ENCODE measurements at regions not wholly inside any gene's neighbourhood (a gene's known extent, or its start where the extent isn't known, plus 50 kb on each side); places are given as distances from the start of the nearest gene placed in this dataset.

- Histone ChIP-seq H4K20me1 (ENCODE audit: insufficient read depth, low read length) (no peaks in the 10 kb centered on the region), H3K27me3 (ENCODE audit: insufficient read depth, low read length) (no peaks in the 10 kb centered on the region), H3K4me2 (ENCODE audit: insufficient read depth, low read length) (no peak overlapping the region), H3K4me3 (ENCODE audit: insufficient read depth, low read length) (no peak overlapping the region), H3K4me1 (ENCODE audit: insufficient read depth, low read length) (peaks cover 7% of the 10 kb centered on the region), H3K9me3 (ENCODE audit: low read depth, low read length) (no peaks in the 10 kb centered on the region), H2AFZ (ENCODE audit: low read length) (peak overlapping the region; percentile 28), H3K36me3 (ENCODE audit: insufficient read depth, low read length) (no peaks in the 10 kb centered on the region), H3K27ac (ENCODE audit: low read depth, low read length) (no peak overlapping the region), H3K79me2 (ENCODE audit: insufficient read depth, low read length) (no peaks in the 10 kb centered on the region)
- TF ChIP-seq CTCF (IDR thresholded peaks at IDR 0.05; ENCODE audit: extremely low read depth, low read depth, low read length) = no peak
- DNase-seq (ENCODE audit: insufficient read length, low spot score, missing footprints) = no peak
These were observed 213.5 kb downstream of the VEGFC start for GRCh38 chr4:176579226-176579625.

- no peaks in the 10 kb centered on the region for H3K79me2 ChIP-seq (ENCODE audit: insufficient read depth, low read length)
- TF ChIP-seq CTCF (IDR thresholded peaks at IDR 0.05; ENCODE audit: extremely low read depth, low read depth, low read length) = no peak
These were observed 209.4 kb downstream of the VEGFC start for GRCh38 chr4:176583278-176583677.

GRCh38 chr4:176584031-176584606 lies 208.6 kb downstream of the VEGFC start:
- H3K4me3 ChIP-seq (ENCODE audit: insufficient read depth, low read length) = no peak overlapping the region
- peaks cover 20% of the 10 kb centered on the region for H3K4me1 ChIP-seq (ENCODE audit: insufficient read depth, low read length)
- TF ChIP-seq CTCF (IDR thresholded peaks at IDR 0.05; ENCODE audit: extremely low read depth, low read depth, low read length) = no peak
- H3K79me2 ChIP-seq (ENCODE audit: insufficient read depth, low read length) = no peaks in the 10 kb centered on the region
- H2AFZ ChIP-seq (ENCODE audit: low read length) = peak overlapping the region; percentile 78
- no peaks in the 10 kb centered on the region for H3K9me3 ChIP-seq (ENCODE audit: low read depth, low read length)
- H3K27me3 ChIP-seq (ENCODE audit: insufficient read depth, low read length) = no peaks in the 10 kb centered on the region
- no peak for DNase-seq (ENCODE audit: insufficient read length, low spot score, missing footprints)
- peak overlapping the region; percentile 37 for H3K27ac ChIP-seq (ENCODE audit: low read depth, low read length)
- H4K20me1 ChIP-seq (ENCODE audit: insufficient read depth, low read length) = no peaks in the 10 kb centered on the region
- peak overlapping the region; percentile 28 for H3K4me2 ChIP-seq (ENCODE audit: insufficient read depth, low read length)
- H3K36me3 ChIP-seq (ENCODE audit: insufficient read depth, low read length) = no peaks in the 10 kb centered on the region

More at GRCh38 chr4:176583278-176583677, 209.4 kb downstream of the VEGFC start:
- no peaks in the 10 kb centered on the region for H3K9me3 ChIP-seq (ENCODE audit: low read depth, low read length)
- H3K27ac ChIP-seq (ENCODE audit: low read depth, low read length) = peak overlapping the region; percentile 37
- no peaks in the 10 kb centered on the region for H4K20me1 ChIP-seq (ENCODE audit: insufficient read depth, low read length)
- H3K4me2 ChIP-seq (ENCODE audit: insufficient read depth, low read length) = no peak overlapping the region
- DNase-seq (ENCODE audit: insufficient read length, low spot score, missing footprints) = no peak
- no peaks in the 10 kb centered on the region for H3K36me3 ChIP-seq (ENCODE audit: insufficient read depth, low read length)
- H3K4me1 ChIP-seq (ENCODE audit: insufficient read depth, low read length) = peaks cover 16% of the 10 kb centered on the region
- H3K4me3 ChIP-seq (ENCODE audit: insufficient read depth, low read length) = no peak overlapping the region
- no peak overlapping the region for H2AFZ ChIP-seq (ENCODE audit: low read length)
- no peaks in the 10 kb centered on the region for H3K27me3 ChIP-seq (ENCODE audit: insufficient read depth, low read length)

- Histone ChIP-seq H3K27me3 (ENCODE audit: insufficient read depth, low read length) (no peaks in the 10 kb centered on the region), H3K4me3 (ENCODE audit: insufficient read depth, low read length) (no peak overlapping the region), H3K4me2 (ENCODE audit: insufficient read depth, low read length) (no peak overlapping the region), H3K36me3 (ENCODE audit: insufficient read depth, low read length) (no peaks in the 10 kb centered on the region), H2AFZ (ENCODE audit: low read length) (no peak overlapping the region), H3K79me2 (ENCODE audit: insufficient read depth, low read length) (no peaks in the 10 kb centered on the region), H4K20me1 (ENCODE audit: insufficient read depth, low read length) (no peaks in the 10 kb centered on the region), H3K4me1 (ENCODE audit: insufficient read depth, low read length) (peaks cover 20% of the 10 kb centered on the region), H3K27ac (ENCODE audit: low read depth, low read length) (peak overlapping the region; percentile 62), H3K9me3 (ENCODE audit: low read depth, low read length) (no peaks in the 10 kb centered on the region)
- peak; percentile 65 for DNase-seq (ENCODE audit: insufficient read length, low spot score, missing footprints)
- no peak for TF ChIP-seq CTCF (IDR thresholded peaks at IDR 0.05; ENCODE audit: extremely low read depth, low read depth, low read length)
These were observed 204.8 kb downstream of the VEGFC start for GRCh38 chr4:176587920-176588319.

Measured in osteoblast (primary cell).